HepG2 (cell line): ENCODE measurements at regions not wholly inside any gene's neighbourhood (a gene's known extent, or its start where the extent isn't known, plus 50 kb on each side); places are given as distances from the start of the nearest gene placed in this dataset.

Source experiments
- ATAC-seq: fragments of 200-7000 bp; cut with Tn5 transposase; 3 replicates; pipeline ENCODE4 v1.9.1; 2020; ENCODE audit warnings: mild to moderate bottlenecking, moderate library complexity
- BruUV-seq: library from RNA; stranded (reverse); fragments of 400-500 nt; replicated peaks from 2 replicates; lab custom pipeline; 2021; lab: Mats Ljungman, UMichigan
- CTCF ChIA-PET: fragments of 300-600 bp; formaldehyde crosslinking; extraction: SDS; loops from one replicate; lab custom pipeline; 2021; ENCODE audit warnings: low total read pairs, inconsistent platforms, low intra/inter-chr PET ratio; lab: Yijun Ruan, JAX
- POLR2A ChIA-PET: fragments of 350-600 bp; sonication (Branson Sonifier 250); formaldehyde crosslinking; loops from one replicate; lab custom pipeline; 2020; ENCODE audit warnings: antibody characterized with exemption, inconsistent platforms; lab: Yijun Ruan, JAX
- DNase-seq: peaks from one replicate; pipeline ENCODE4 v3.0.0-alpha.2; 2015; ENCODE audit warnings: low spot score
- FAIRE-seq: peaks from 3 replicates; lab custom pipeline; 2011; peaks lifted over from hg19 to GRCh38; lab: Jason Lieb, UNC
- H2AFZ ChIP-seq: one replicate; pipeline ENCODE4 v1.6.1; 2011; ENCODE audit warnings: low read length, inconsistent platforms
- H3K27ac ChIP-seq: fragments of 300-600 bp; 3 replicates; pipeline ENCODE4 v1.8.0; 2011; ENCODE audit warnings: mixed run types, mild to moderate bottlenecking, mixed read lengths, low read length, inconsistent platforms; ENCODE audit not compliant: insufficient read depth; ENCODE audit errors: extremely low read length
- H3K27me3 ChIP-seq, 2 experiments: fragments of 200-600 bp in 1 of 2; 2 replicates in 1 of 2; 3 replicates in 1 of 2; pipeline versions ENCODE4 v1.6.0 to v1.8.0; 2011; ENCODE audit warnings: low read length in 2 of 2, mild to moderate bottlenecking in 2 of 2, moderate library complexity in 2 of 2, inconsistent platforms in 1 of 2; ENCODE audit not compliant: insufficient read depth in 2 of 2, control insufficient read depth in 1 of 2
- H3K36me3 ChIP-seq, 2 experiments: fragments of 200-600 bp in 1 of 2; replicated peaks in 1 of 2; 2 replicates in 1 of 2; 3 replicates in 1 of 2; pipeline versions ENCODE4 v1.5.1 to v1.8.0; 2011; ENCODE audit warnings: low read length in 2 of 2, inconsistent platforms in 1 of 2; ENCODE audit not compliant: insufficient read depth in 2 of 2, control insufficient read depth in 1 of 2
- H3K4me1 ChIP-seq: 2 replicates; pipeline ENCODE4 v1.5.1; 2012; ENCODE audit warnings: low read length, inconsistent platforms; ENCODE audit not compliant: insufficient read depth
- H3K4me2 ChIP-seq: 2 replicates; pipeline ENCODE4 v1.6.0; 2011; ENCODE audit warnings: low read depth, low read length, inconsistent platforms
- H3K4me3 ChIP-seq, 3 experiments: fragments of 200-600 bp in 1 of 3; sonication (generic), shearing (Covaris generic) in 1 of 3; replicated peaks in 1 of 3; 2 replicates each; pipeline ENCODE4 v1.5.1; 2011 to 2016; ENCODE audit warnings: low read length in 3 of 3, inconsistent platforms in 2 of 3, low read depth in 2 of 3, mild to moderate bottlenecking in 2 of 3, control low read depth in 1 of 3, mixed read lengths in 1 of 3; ENCODE audit not compliant: insufficient read depth in 1 of 3
- H3K79me2 ChIP-seq: one replicate; pipeline ENCODE4 v1.6.1; 2011; ENCODE audit warnings: low read length, inconsistent platforms; ENCODE audit not compliant: insufficient read depth
- H3K9ac ChIP-seq: 2 replicates; pipeline ENCODE4 v1.6.0; 2011; ENCODE audit warnings: mild to moderate bottlenecking, low read depth, low read length, inconsistent platforms; ENCODE audit not compliant: insufficient read depth
- H3K9me3 ChIP-seq: 2 replicates; pipeline ENCODE4 v1.5.1; 2012; ENCODE audit warnings: mild to moderate bottlenecking, low read length
- H4K20me1 ChIP-seq: 2 replicates; pipeline ENCODE4 v1.6.0; 2011; ENCODE audit warnings: inconsistent platforms, mild to moderate bottlenecking, low read length, moderate library complexity; ENCODE audit not compliant: insufficient read depth
- ARNT2 ChIP-seq: sonication (generic); formaldehyde crosslinking; IDR thresholded peaks from 2 replicates; pipeline ENCODE4 v1.8.0; 2022; ENCODE audit warnings: mild to moderate bottlenecking, low read depth, missing genetic modification reagents, moderate library complexity
- E2F1 ChIP-seq: sonication (generic); formaldehyde crosslinking; IDR thresholded peaks from 2 replicates; pipeline ENCODE4 v1.5.0; 2020; ENCODE audit warnings: missing genetic modification reagents
- ETV6 ChIP-seq: sonication (generic); formaldehyde crosslinking; conservative IDR thresholded peaks from 2 replicates; pipeline ENCODE4 v1.4.0; 2020; ENCODE audit warnings: missing genetic modification reagents
- GABPA ChIP-seq, 2 experiments: IDR thresholded peaks; 2 replicates each; pipeline ENCODE4 v1.6.1; 2011 to 2016; ENCODE audit warnings: low read depth in 2 of 2, low read length in 1 of 2, missing biosample characterization in 1 of 2, missing genetic modification characterization in 1 of 2
- GTF3A ChIP-seq: sonication (generic); formaldehyde crosslinking; conservative IDR thresholded peaks from 2 replicates; pipeline ENCODE4 v1.4.0; 2020; ENCODE audit warnings: mild to moderate bottlenecking, missing genetic modification reagents
- JDP2 ChIP-seq: sonication (generic); formaldehyde crosslinking; IDR thresholded peaks from 2 replicates; pipeline ENCODE4 v1.8.1; 2022; ENCODE audit warnings: missing genetic modification reagents, borderline replicate concordance
- NCOA5 ChIP-seq: sonication (generic); formaldehyde crosslinking; IDR thresholded peaks from 2 replicates; pipeline ENCODE4 v1.4.0; 2020; ENCODE audit warnings: missing genetic modification reagents
- PHB2 ChIP-seq: fragments of 450-650 bp; IDR thresholded peaks from 2 replicates; pipeline ENCODE4 v1.6.1; 2018; ENCODE audit not compliant: partially characterized antibody
- RFX1 ChIP-seq: fragments of 450-650 bp; IDR thresholded peaks from 2 replicates; pipeline ENCODE4 v1.6.1; 2017
- U2AF2 ChIP-seq: fragments of 200-400 bp; formaldehyde crosslinking; IDR thresholded peaks from 2 replicates; pipeline ENCODE4 v1.6.1; 2017; ENCODE audit warnings: low read depth, mild to moderate bottlenecking, low read length
- XBP1 ChIP-seq: sonication (generic); formaldehyde crosslinking; IDR thresholded peaks from 2 replicates; pipeline ENCODE4 v1.5.0; 2020; ENCODE audit warnings: missing genetic modification reagents
- ZBTB25 ChIP-seq: IDR thresholded peaks from 2 replicates; pipeline ENCODE4 v1.6.1; 2018; ENCODE audit warnings: missing genetic modification reagents
- ZBTB44 ChIP-seq: sonication (generic); formaldehyde crosslinking; IDR thresholded peaks from 2 replicates; pipeline ENCODE4 v1.4.0; 2020; ENCODE audit warnings: missing genetic modification reagents
- ZNF556 ChIP-seq: sonication (generic); formaldehyde crosslinking; IDR thresholded peaks from 2 replicates; pipeline ENCODE4 v1.4.0; 2020; ENCODE audit warnings: mild to moderate bottlenecking, missing genetic modification reagents, borderline replicate concordance
- ZNF660 ChIP-seq: sonication (generic); formaldehyde crosslinking; IDR thresholded peaks from 2 replicates; pipeline ENCODE4 v1.5.1; 2020; ENCODE audit warnings: mild to moderate bottlenecking, low read depth, missing genetic modification reagents, borderline replicate concordance
- in situ Hi-C: cut with HindIII; loops from 2 replicates; pipeline ENCODE4 v1.10.0; 2017; ENCODE audit warnings: low pct_unique_long_range_greater_than_20kb; ENCODE audit not compliant: extremely low pct_ligation_motif_present
- intact Hi-C: fragments of 100-400 bp; cut with micrococcal nuclease; formaldehyde crosslinking; loops from one replicate; pipeline ENCODE4 v1.10.0; 2022; ENCODE audit not compliant: unreplicated experiment

- no peak overlapping the region for H3K9ac ChIP-seq
- H2AFZ ChIP-seq, result no peak overlapping the region
- intact Hi-C loops, result no loop called here
- no peak overlapping the region for H3K4me3 ChIP-seq
- no peak overlapping the region for H3K27ac ChIP-seq
- TF ChIP-seq ZBTB44 (no peak), NCOA5 (CRISPR knock-in tag) (no peak), PHB2 (no peak), GTF3A (CRISPR knock-in tag) (no peak), ETV6 (no peak), RFX1 (no peak), ARNT2 (CRISPR knock-in tag) (no peak), U2AF2 (no peak), GABPA (IDR thresholded peaks at IDR 0.05; ENCODE audit: low read depth, low read length) (no peak), GABPA (CRISPR knock-in tag; IDR thresholded peaks at IDR 0.05; ENCODE audit: low read depth) (no peak), ZNF556 (CRISPR knock-in tag) (no peak), ZBTB25 (CRISPR knock-in tag) (no peak), ZNF660 (CRISPR knock-in tag) (no peak), JDP2 (CRISPR knock-in tag) (no peak), XBP1 (CRISPR knock-in tag) (no peak), E2F1 (CRISPR knock-in tag) (no peak)
- peaks cover 9% of the 10 kb centered on the region; the same call in 1 of the 2 replicates for H3K9me3 ChIP-seq
- no peaks in the 10 kb centered on the region; a peak in 1 of 5 replicates for H3K27me3 ChIP-seq
- FAIRE-seq (no peak), ATAC-seq (no peak), DNase-seq (no peak)
- in situ Hi-C loops, result no loop called here
- H3K4me1 ChIP-seq, result no peaks in the 10 kb centered on the region; the same call in 1 of the 2 replicates
- BruUV-seq, result no TSS peak
- no peaks in the 10 kb centered on the region for H3K36me3 ChIP-seq
- H4K20me1 ChIP-seq, result no peaks in the 10 kb centered on the region
- H3K79me2 ChIP-seq, result no peaks in the 10 kb centered on the region
- no peak overlapping the region for H3K4me2 ChIP-seq
- ChIA-PET CTCF (no interaction called here), POLR2A (no interaction called here)
Measured at GRCh38 chr5:116754556-116754955, 179.9 kb upstream of the SEMA6A start.
